Ascending aorta (tissue), 2 donors: ENCODE measurements at regions not wholly inside any gene's neighbourhood (a gene's known extent, or its start where the extent isn't known, plus 50 kb on each side); places are given as distances from the start of the nearest gene placed in this dataset.

Experiments used
- DNase-seq, 2 donors: peaks; one replicate each; pipeline ENCODE4 v3.0.0-alpha.2; 2019; ENCODE audit warnings: low spot score in 2 of 2
- H3K27ac ChIP-seq, 2 donors: fragments of 200-600 bp; sonication (generic); one replicate each; pipeline ENCODE4 v1.5.1; 2016 to 2017; ENCODE audit warnings: mild to moderate bottlenecking in 1 of 2
- H3K27me3 ChIP-seq: fragments of 200-600 bp; sonication (generic); one replicate; pipeline ENCODE4 v1.5.1; 2017
- H3K36me3 ChIP-seq, 2 donors: fragments of 200-600 bp; sonication (generic); one replicate each; pipeline ENCODE4 v1.5.1; 2016
- H3K4me1 ChIP-seq, 2 donors: fragments of 200-600 bp; sonication (generic); one replicate each; pipeline ENCODE4 v1.5.1; 2016 to 2017; ENCODE audit warnings: mild to moderate bottlenecking in 1 of 2
- H3K4me3 ChIP-seq, 2 donors: fragments of 200-600 bp; sonication (generic); one replicate each; pipeline ENCODE4 v1.5.1; 2016 to 2017; ENCODE audit warnings: mild to moderate bottlenecking in 1 of 2
- H3K9me3 ChIP-seq, 2 donors: fragments of 200-600 bp; sonication (generic); one replicate each; pipeline ENCODE4 v1.5.1; 2016
- CTCF ChIP-seq, 3 experiments: fragments of 200-600 bp in 2 of 3; fragments of 450-650 bp in 1 of 3; sonication (generic) in 2 of 3; IDR thresholded peaks; one replicate each; pipeline ENCODE4 v1.5.1; 2016 to 2019; ENCODE audit warnings: antibody characterized with exemption in 3 of 3, mild to moderate bottlenecking in 1 of 3, moderate library complexity in 1 of 3
- intact Hi-C: fragments of 100-400 bp; cut with DNase I; formaldehyde crosslinking; loops from one replicate; pipeline ENCODE4 v1.15.1; 2023

- no peak for DNase-seq
- Histone ChIP-seq H3K27me3 (no peaks in the 10 kb centered on the region), H3K36me3 (no peaks in the 10 kb centered on the region), H3K4me3 (no peak overlapping the region), H3K4me1 (no peaks in the 10 kb centered on the region), H3K27ac (no peak overlapping the region), H3K9me3 (no peaks in the 10 kb centered on the region)
- no peak for TF ChIP-seq CTCF (IDR thresholded peaks at IDR 0.05)
- intact Hi-C loops = no loop called here
Observed at GRCh38 chr5:6948562-6948961, 235.3 kb downstream of the TENT4A start.

- Histone ChIP-seq H3K27ac (no peak overlapping the region), H3K36me3 (no peaks in the 10 kb centered on the region), H3K27me3 (no peaks in the 10 kb centered on the region), H3K4me1 (no peaks in the 10 kb centered on the region), H3K4me3 (no peak overlapping the region), H3K9me3 (no peaks in the 10 kb centered on the region)
- TF ChIP-seq CTCF (IDR thresholded peaks at IDR 0.05) = no peak
- DNase-seq = no peak
- intact Hi-C loops = no loop called here
Observed at GRCh38 chr5:6949230-6949629, 236.0 kb downstream of the TENT4A start.

- intact Hi-C loops = no loop called here
- no peaks in the 10 kb centered on the region for H3K4me1 ChIP-seq
- no peaks in the 10 kb centered on the region for H3K27me3 ChIP-seq
- H3K4me3 ChIP-seq = no peak overlapping the region
- no peaks in the 10 kb centered on the region for H3K36me3 ChIP-seq
- no peak for TF ChIP-seq CTCF (IDR thresholded peaks at IDR 0.05)
- no peak for DNase-seq
- no peaks in the 10 kb centered on the region for H3K9me3 ChIP-seq
- no peak overlapping the region for H3K27ac ChIP-seq
Observed at GRCh38 chr5:6950250-6950649, 237.0 kb downstream of the TENT4A start.

GRCh38 chr5:6950860-6951259 is 237.6 kb downstream of the TENT4A start:
- H3K9me3 ChIP-seq = no peaks in the 10 kb centered on the region
- no peak for DNase-seq
- no peak overlapping the region for H3K4me3 ChIP-seq
- no peaks in the 10 kb centered on the region for H3K4me1 ChIP-seq
- no peaks in the 10 kb centered on the region for H3K36me3 ChIP-seq
- TF ChIP-seq CTCF (IDR thresholded peaks at IDR 0.05) = no peak
- H3K27me3 ChIP-seq = no peaks in the 10 kb centered on the region
- intact Hi-C loops = no loop called here
- H3K27ac ChIP-seq = no peak overlapping the region

- Histone ChIP-seq H3K4me1 (no peaks in the 10 kb centered on the region), H3K9me3 (no peaks in the 10 kb centered on the region), H3K27ac (no peak overlapping the region), H3K36me3 (no peaks in the 10 kb centered on the region), H3K27me3 (no peaks in the 10 kb centered on the region), H3K4me3 (no peak overlapping the region)
- DNase-seq = no peak
- no peak for TF ChIP-seq CTCF (IDR thresholded peaks at IDR 0.05)
- intact Hi-C loops = no loop called here
Observed at GRCh38 chr5:6961123-6961522, 247.9 kb downstream of the TENT4A start.
